ENCODE measurements at regions not wholly inside any gene's neighbourhood (a gene's known extent, or its start where the extent isn't known, plus 50 kb on each side); places are given as distances from the start of the nearest gene placed in this dataset.
"Not testable (repeated sequence)": the region's sequence is repeated elsewhere in the genome, so short reads cannot be mapped to it uniquely, and the experiment has no call there.

DNA sequence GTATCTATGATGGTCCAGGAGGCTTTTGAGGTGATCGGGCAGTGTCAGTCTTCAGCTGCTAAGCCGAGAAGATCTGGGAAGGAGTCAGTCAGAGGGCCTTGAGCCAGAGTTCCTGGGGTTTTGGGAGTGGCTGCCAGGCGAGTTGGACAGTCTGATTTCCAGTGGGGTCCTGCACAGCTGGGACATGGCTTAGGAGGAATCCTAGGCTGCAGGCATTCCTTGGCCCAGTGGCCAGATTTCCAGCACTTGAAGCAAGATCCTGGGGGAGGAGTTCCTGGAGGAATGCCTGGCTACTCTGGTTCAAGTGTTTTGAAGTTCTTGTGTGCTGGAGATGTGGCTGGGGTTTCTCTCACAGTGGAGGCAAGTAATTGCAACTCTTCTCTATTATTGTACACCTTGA is 271.3 kb downstream of the FGF10 start:
- TF ChIP-seq, protein P1, sequence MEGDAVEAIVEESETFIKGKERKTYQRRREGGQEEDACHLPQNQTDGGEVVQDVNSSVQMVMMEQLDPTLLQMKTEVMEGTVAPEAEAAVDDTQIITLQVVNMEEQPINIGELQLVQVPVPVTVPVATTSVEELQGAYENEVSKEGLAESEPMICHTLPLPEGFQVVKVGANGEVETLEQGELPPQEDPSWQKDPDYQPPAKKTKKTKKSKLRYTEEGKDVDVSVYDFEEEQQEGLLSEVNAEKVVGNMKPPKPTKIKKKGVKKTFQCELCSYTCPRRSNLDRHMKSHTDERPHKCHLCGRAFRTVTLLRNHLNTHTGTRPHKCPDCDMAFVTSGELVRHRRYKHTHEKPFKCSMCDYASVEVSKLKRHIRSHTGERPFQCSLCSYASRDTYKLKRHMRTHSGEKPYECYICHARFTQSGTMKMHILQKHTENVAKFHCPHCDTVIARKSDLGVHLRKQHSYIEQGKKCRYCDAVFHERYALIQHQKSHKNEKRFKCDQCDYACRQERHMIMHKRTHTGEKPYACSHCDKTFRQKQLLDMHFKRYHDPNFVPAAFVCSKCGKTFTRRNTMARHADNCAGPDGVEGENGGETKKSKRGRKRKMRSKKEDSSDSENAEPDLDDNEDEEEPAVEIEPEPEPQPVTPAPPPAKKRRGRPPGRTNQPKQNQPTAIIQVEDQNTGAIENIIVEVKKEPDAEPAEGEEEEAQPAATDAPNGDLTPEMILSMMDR (optimal IDR thresholded peaks at IDR 0.05 in 1 of 3, IDR thresholded peaks at IDR 0.05 in 1 of 3, conservative IDR thresholded peaks at IDR 0.05 in 1 of 3; ENCODE audit: extremely low read depth in 1 of 3, insufficient read depth in 2 of 3, low read length in 3 of 3): not testable (repeated sequence)
- TF ChIP-seq EZH2 (IDR thresholded peaks at IDR 0.05; ENCODE audit: low read length): not testable (repeated sequence)
